Mucosa of descending colon (tissue), 3 donors: ENCODE measurements at regions not wholly inside any gene's neighbourhood (a gene's known extent, or its start where the extent isn't known, plus 50 kb on each side); places are given as distances from the start of the nearest gene placed in this dataset.
"Not testable (repeated sequence)": the region's sequence is repeated elsewhere in the genome, so short reads cannot be mapped to it uniquely, and the experiment has no call there.

Source experiments
- ATAC-seq: fragments of 200-7000 bp; cut with Tn5 transposase; one replicate; pipeline ENCODE4 v1.9.1; 2020; ENCODE audit warnings: mild to moderate bottlenecking, moderate library complexity
- DNase-seq, 3 donors: peaks; one replicate each; pipeline ENCODE4 v3.0.0-alpha.2; 2020
- H3K36me3 ChIP-seq: fragments of 200-600 bp; one replicate; pipeline ENCODE4 v1.8.0; 2021; ENCODE audit warnings: low read depth, mild to moderate bottlenecking
- H3K4me1 ChIP-seq: fragments of 200-600 bp; one replicate; pipeline ENCODE4 v1.8.0; 2021; ENCODE audit warnings: low read depth, mild to moderate bottlenecking
- H3K4me3 ChIP-seq: fragments of 200-600 bp; one replicate; pipeline ENCODE4 v1.8.0; 2021; ENCODE audit warnings: mild to moderate bottlenecking
- H3K9me3 ChIP-seq: fragments of 200-600 bp; one replicate; pipeline ENCODE4 v1.8.0; 2021; ENCODE audit warnings: mild to moderate bottlenecking
- intact Hi-C, 2 donors: fragments of 100-400 bp; cut with DNase I in 1 of 2; cut with micrococcal nuclease in 1 of 2; formaldehyde crosslinking; loops; one replicate each; pipeline versions ENCODE4 v1.11.0 to v1.11.1; 2022; cut with DNase I, micrococcal nuclease
- TF ChIP-seq, protein P1 (sequence below): fragments of 200-600 bp; IDR thresholded peaks from one replicate; pipeline ENCODE4 v1.8.0; 2022; ENCODE audit warnings: antibody characterized with exemption, mild to moderate bottlenecking
- donor health status: DM: no; HTN: no; CAD: no; lungs with moderate emphysema.
- donor health status: DM: no; HTN: no; CAD: no.
- donor health status: DM: no; HTN: yes; CAD: no.

DNA sequence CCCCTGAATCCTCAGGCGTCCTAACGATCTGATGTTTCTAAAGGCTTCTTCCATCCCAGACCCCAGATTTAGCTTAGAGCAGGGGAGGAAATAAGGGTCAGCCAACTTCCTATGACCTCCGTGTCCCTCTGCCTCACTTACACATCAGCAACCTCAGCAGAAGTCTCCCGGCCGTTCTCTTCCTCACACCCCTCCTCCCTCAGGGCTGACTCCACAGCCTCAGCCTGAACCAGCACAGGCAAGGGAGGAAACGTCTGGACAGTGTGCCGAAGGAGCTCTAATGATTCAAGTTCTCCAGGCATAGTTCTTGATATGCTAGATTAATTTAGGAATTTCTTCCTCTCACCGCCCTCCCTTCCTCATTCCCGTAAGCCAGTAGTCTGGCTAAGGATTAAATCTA lies 121.4 kb downstream of the NUFIP1 start:
- intact Hi-C loops: no loop called here
- H3K4me1 ChIP-seq: peaks cover 9% of the 10 kb centered on the region
- DNase-seq (no peak), ATAC-seq (no peak)
- no peaks in the 10 kb centered on the region for H3K9me3 ChIP-seq
- no peak overlapping the region for H3K4me3 ChIP-seq
- TF ChIP-seq, protein P1, sequence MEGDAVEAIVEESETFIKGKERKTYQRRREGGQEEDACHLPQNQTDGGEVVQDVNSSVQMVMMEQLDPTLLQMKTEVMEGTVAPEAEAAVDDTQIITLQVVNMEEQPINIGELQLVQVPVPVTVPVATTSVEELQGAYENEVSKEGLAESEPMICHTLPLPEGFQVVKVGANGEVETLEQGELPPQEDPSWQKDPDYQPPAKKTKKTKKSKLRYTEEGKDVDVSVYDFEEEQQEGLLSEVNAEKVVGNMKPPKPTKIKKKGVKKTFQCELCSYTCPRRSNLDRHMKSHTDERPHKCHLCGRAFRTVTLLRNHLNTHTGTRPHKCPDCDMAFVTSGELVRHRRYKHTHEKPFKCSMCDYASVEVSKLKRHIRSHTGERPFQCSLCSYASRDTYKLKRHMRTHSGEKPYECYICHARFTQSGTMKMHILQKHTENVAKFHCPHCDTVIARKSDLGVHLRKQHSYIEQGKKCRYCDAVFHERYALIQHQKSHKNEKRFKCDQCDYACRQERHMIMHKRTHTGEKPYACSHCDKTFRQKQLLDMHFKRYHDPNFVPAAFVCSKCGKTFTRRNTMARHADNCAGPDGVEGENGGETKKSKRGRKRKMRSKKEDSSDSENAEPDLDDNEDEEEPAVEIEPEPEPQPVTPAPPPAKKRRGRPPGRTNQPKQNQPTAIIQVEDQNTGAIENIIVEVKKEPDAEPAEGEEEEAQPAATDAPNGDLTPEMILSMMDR: no peak
- H3K36me3 ChIP-seq: no peaks in the 10 kb centered on the region

DNA sequence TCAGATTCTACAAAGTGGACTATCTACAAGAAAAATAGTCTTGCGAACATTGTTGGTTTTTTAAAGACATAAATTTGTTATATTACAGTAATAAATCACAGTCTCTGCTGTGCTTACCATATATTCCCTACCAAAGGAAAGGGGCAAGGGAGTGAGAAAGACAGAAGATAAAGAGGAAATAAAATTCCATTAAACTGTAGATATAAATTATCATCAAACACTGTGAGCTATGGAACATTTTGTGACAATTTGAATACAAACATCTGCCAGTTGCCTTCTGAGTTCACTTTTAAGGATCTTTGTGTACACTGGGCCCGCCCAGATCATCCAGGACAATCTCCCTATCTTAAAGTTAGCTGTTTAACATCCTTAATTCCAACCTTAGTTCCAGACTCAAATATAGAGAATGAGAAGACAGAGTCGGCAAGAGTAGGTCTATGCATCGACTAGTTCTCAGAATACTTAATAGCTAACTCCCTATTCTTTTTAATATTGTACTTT lies 122.8 kb downstream of the NUFIP1 start:
- no peaks in the 10 kb centered on the region for H3K36me3 ChIP-seq
- H3K9me3 ChIP-seq: no peaks in the 10 kb centered on the region
- peaks cover 9% of the 10 kb centered on the region for H3K4me1 ChIP-seq
- DNase-seq: no peak
- H3K4me3 ChIP-seq: no peak overlapping the region
- TF ChIP-seq, protein P1: no peak
- ATAC-seq: peak; percentile 35
- intact Hi-C loops: no loop called here

DNA sequence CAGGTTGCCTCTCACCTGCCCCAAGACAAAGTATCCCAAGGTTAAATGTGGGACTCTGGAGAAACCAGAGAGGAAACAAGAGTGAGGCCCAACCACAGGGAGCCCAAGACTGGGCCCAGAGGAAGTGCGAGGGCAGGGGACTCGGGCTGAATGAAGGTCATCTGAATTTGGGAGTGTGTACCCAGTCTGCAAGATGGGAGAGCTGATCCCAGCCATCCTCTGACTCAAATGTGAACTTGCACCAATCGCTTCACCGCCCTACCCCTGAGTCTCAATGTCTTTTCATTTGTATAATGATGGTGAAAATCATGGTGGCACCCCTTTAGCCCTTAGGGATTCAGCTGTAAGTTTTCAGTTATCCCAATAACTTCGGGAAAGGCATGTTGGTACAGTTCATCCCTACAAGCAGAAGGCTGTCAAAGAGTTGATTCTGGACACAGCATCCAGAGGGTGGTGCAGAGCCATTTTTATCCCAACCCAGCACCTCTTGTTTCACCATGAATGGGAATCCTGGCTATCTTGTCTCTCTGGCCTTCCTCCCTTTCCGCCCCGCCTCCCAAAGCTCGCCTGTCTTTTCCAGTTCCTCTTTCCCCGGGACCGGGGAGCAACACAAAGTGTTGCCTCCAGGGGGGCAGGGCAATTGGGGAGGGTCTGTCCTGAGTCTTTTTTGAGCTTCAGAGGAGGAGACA lies 123.4 kb downstream of the NUFIP1 start:
- ATAC-seq (no peak), DNase-seq (no peak)
- TF ChIP-seq, protein P1: no peak
- intact Hi-C loops: no loop called here
- Histone ChIP-seq H3K9me3 (no peaks in the 10 kb centered on the region), H3K36me3 (no peaks in the 10 kb centered on the region), H3K4me3 (no peak overlapping the region), H3K4me1 (peaks cover 9% of the 10 kb centered on the region)

DNA sequence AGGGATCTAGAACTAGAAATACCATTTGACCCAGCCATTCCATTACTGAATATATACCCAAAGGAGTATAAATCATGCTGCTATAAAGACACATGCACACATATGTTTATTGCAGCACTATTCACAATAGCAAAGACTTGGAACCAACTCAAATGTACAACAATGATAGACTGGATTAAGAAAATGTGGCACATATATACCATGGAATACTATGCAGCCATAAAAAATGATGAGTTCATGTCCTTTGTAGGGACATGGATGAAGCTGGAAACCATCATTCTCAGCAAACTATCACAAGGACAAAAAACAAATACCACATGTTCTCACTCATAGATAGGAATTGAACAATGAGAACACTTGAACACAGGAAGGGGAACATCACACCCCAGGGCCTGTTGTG lies 125.6 kb downstream of the NUFIP1 start:
- intact Hi-C loops, H3K36me3 ChIP-seq, ATAC-seq, H3K4me3 ChIP-seq, DNase-seq, H3K9me3 ChIP-seq, H3K4me1 ChIP-seq: not testable (repeated sequence)

DNA sequence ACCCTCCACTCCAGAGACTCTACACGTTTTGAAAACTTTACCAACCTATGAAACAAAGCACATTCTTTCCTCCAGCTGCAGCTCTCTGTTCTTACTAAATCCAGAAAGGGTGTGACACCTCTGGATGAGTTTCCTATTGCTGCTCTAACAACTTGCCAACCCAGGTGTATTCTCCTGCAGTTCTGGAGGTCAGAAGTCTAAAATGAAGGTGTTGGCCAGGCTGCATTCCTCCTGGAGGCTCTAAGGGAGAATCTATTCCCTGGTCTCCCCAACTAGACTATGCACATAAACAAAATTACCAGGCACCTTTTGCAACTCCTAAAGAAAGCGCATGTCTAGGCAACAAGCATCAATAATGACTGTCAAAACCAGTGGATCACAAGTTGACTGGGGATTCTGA lies 128.8 kb downstream of the NUFIP1 start:
- Histone ChIP-seq H3K4me3 (no peak overlapping the region), H3K4me1 (peaks cover 4% of the 10 kb centered on the region), H3K9me3 (no peaks in the 10 kb centered on the region), H3K36me3 (no peaks in the 10 kb centered on the region)
- ATAC-seq (peak; percentile 79), DNase-seq (no peak)
- TF ChIP-seq, protein P1: no peak
- intact Hi-C loops: no loop called here

DNA sequence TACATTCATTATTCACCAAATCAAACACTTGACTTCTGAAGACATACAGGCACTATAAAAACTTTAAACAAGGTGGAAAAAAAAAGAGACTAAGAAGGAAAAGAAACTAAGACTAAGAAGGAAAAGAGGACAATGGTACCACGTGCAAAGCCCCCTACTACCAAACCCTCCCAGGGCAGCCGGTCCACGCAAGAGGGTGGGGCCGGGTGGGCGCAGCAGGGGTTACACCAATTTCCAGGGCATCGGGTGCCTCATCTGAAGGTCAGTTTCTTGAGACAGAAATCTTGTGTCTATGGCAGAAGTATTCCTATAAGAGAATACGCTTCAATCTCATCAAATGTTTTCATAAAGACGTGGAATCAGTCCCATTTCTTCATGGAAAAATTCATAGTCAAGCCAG lies 131.5 kb downstream of the NUFIP1 start:
- ATAC-seq: no peak
- Histone ChIP-seq H3K4me3 (no peak overlapping the region), H3K9me3 (no peaks in the 10 kb centered on the region), H3K36me3 (no peaks in the 10 kb centered on the region), H3K4me1 (peaks cover 4% of the 10 kb centered on the region)
- intact Hi-C loops: no loop called here
- TF ChIP-seq, protein P1: no peak
- no peak for DNase-seq
